Liver (tissue), 8 donors: ENCODE measurements at regions not wholly inside any gene's neighbourhood (a gene's known extent, or its start where the extent isn't known, plus 50 kb on each side); places are given as distances from the start of the nearest gene placed in this dataset.

Experiments used
- DNase-seq: peaks from one replicate; pipeline ENCODE4 v3.0.0-alpha.2; 2017; ENCODE audit warnings: low spot score
- H3K27ac ChIP-seq, 2 donors: one replicate each; pipeline ENCODE4 v1.7.0; 2013; ENCODE audit warnings: inconsistent platforms in 2 of 2, low read length in 2 of 2, control low read depth in 1 of 2, low read depth in 1 of 2, mild to moderate bottlenecking in 1 of 2
- H3K27me3 ChIP-seq, 4 donors: one replicate each; pipeline versions ENCODE4 v1.6.1 to v1.7.0; 2013; ENCODE audit warnings: low read length in 3 of 4, inconsistent platforms in 1 of 4, mild to moderate bottlenecking in 1 of 4, moderate library complexity in 1 of 4; ENCODE audit not compliant: control insufficient read depth in 4 of 4, insufficient read depth in 4 of 4
- H3K36me3 ChIP-seq, 4 donors: one replicate each; pipeline versions ENCODE4 v1.6.1 to v1.7.0; 2013; ENCODE audit warnings: low read length in 3 of 4, mild to moderate bottlenecking in 3 of 4, low read depth in 1 of 4, moderate library complexity in 1 of 4; ENCODE audit not compliant: control insufficient read depth in 4 of 4, insufficient read depth in 3 of 4
- H3K4me1 ChIP-seq, 4 donors: one replicate each; pipeline versions ENCODE4 v1.6.1 to v1.7.0; 2013; ENCODE audit warnings: low read length in 3 of 4, mild to moderate bottlenecking in 3 of 4, moderate library complexity in 1 of 4; ENCODE audit not compliant: control insufficient read depth in 4 of 4, insufficient read depth in 4 of 4
- H3K4me3 ChIP-seq, 3 donors: one replicate each; pipeline versions ENCODE4 v1.6.1 to v1.7.0; 2013; ENCODE audit warnings: low read length in 3 of 3, control low read depth in 1 of 3, low read depth in 1 of 3, mild to moderate bottlenecking in 1 of 3
- H3K9ac ChIP-seq, 2 donors: one replicate each; pipeline ENCODE4 v1.7.0; 2013; ENCODE audit warnings: low read length in 2 of 2, mild to moderate bottlenecking in 2 of 2, moderate library complexity in 2 of 2, control low read depth in 1 of 2, low read depth in 1 of 2
- H3K9me3 ChIP-seq, 4 donors: one replicate each; pipeline versions ENCODE4 v1.6.1 to v1.7.0; 2013; ENCODE audit warnings: low read length in 3 of 4; ENCODE audit not compliant: control insufficient read depth in 4 of 4
- FOXA1 ChIP-seq: IDR thresholded peaks from 2 replicates; pipeline ENCODE4 v1.6.1; 2016; ENCODE audit warnings: antibody characterized with exemption
- GABPA ChIP-seq, 2 donors: IDR thresholded peaks in 1 of 2; conservative IDR thresholded peaks in 1 of 2; 2 replicates each; pipeline ENCODE4 v1.6.1; 2016; ENCODE audit warnings: antibody characterized with exemption in 2 of 2, mild to moderate bottlenecking in 1 of 2, moderate library complexity in 1 of 2
- HNF4G ChIP-seq: IDR thresholded peaks from 2 replicates; pipeline ENCODE4 v1.6.1; 2016; ENCODE audit warnings: antibody characterized with exemption
- JUND ChIP-seq, 2 donors: IDR thresholded peaks; 2 replicates each; pipeline ENCODE4 v1.6.1; 2016; ENCODE audit warnings: antibody characterized with exemption in 2 of 2
- MAX ChIP-seq: IDR thresholded peaks from 2 replicates; pipeline ENCODE4 v1.6.1; 2016; ENCODE audit warnings: antibody characterized with exemption
- NR2F2 ChIP-seq: IDR thresholded peaks from 2 replicates; pipeline ENCODE4 v1.6.1; 2016; ENCODE audit warnings: antibody characterized with exemption
- REST ChIP-seq: IDR thresholded peaks from 2 replicates; pipeline ENCODE4 v1.6.1; 2016; ENCODE audit warnings: antibody characterized with exemption, mild to moderate bottlenecking
- RXRA ChIP-seq, 2 donors: IDR thresholded peaks; 2 replicates each; pipeline ENCODE4 v1.6.1; 2017 to 2018; ENCODE audit warnings: antibody characterized with exemption in 2 of 2, mild to moderate bottlenecking in 1 of 2
- SP1 ChIP-seq: IDR thresholded peaks from 2 replicates; pipeline ENCODE4 v1.6.1; 2018; ENCODE audit warnings: antibody characterized with exemption, mild to moderate bottlenecking
- TAF1 ChIP-seq: conservative IDR thresholded peaks from 2 replicates; pipeline ENCODE4 v1.6.1; 2016; ENCODE audit warnings: antibody characterized with exemption, mild to moderate bottlenecking
- YY1 ChIP-seq: IDR thresholded peaks from 2 replicates; pipeline ENCODE4 v1.6.1; 2016; ENCODE audit warnings: antibody characterized with exemption, mild to moderate bottlenecking
- ZBTB33 ChIP-seq: IDR thresholded peaks from 2 replicates; pipeline ENCODE4 v1.6.1; 2016; ENCODE audit warnings: antibody characterized with exemption
- WGBS: extraction: QIAGEN DNeasy Blood & Tissue Kit; methylation state at CpG from one replicate; pipeline ENCODE4 v1.1.7; 2013; 5-methylcytosine and 5-hydroxymethylcytosine counted together
- TF ChIP-seq, protein P1 (sequence below): IDR thresholded peaks from 2 replicates; pipeline ENCODE4 v1.6.1; 2016; ENCODE audit warnings: antibody characterized with exemption
- TF ChIP-seq, protein P2 (sequence below): fragments of 150-350 bp; IDR thresholded peaks from 2 replicates; pipeline ENCODE4 v1.5.1; 2017; ENCODE audit warnings: improper control_type of control experiment, low read depth, low read length; ENCODE audit not compliant: missing input control
- donor health status: healthy.
- donor health status: healthy.
- donor health status: healthy.
- donor health status: healthy.
- donor health status: healthy.

- DNase-seq: no peak
Measured at GRCh38 chr15:39320355-39320754, 260.5 kb upstream of the THBS1 start.

DNA sequence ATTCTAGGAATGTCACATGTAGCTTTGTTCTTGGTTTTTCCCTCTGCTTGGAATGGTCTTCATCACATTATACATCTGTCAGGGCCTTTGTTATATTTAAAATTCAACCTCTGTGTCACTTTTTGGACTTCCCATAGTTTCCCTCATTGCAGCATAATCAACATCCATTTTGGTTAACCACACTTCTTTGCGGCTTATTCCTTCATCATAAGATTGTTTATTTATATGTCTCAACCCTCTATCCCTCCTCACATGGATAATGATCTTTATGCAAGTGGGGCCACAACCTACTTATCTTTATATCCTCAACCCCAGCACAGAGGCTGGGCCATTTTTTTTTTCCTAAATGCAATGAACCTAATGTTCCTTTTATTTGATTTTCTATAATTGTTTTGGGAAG is 260.0 kb upstream of the THBS1 start:
- H3K9me3 ChIP-seq: peaks cover 0 to 4% (median 3%) of the 10 kb centered on the region in 4 donors
- 97% methylated on average over 1 of the region's 1 CpG for WGBS
- H3K4me3 ChIP-seq: no peak overlapping the region
- peaks cover 0 to 2% (median 0%) of the 10 kb centered on the region in 4 donors for H3K36me3 ChIP-seq
- no peak overlapping the region for H3K9ac ChIP-seq
- H3K27me3 ChIP-seq: no peaks in the 10 kb centered on the region
- H3K27ac ChIP-seq: no peak overlapping the region
- no peak for DNase-seq
- TF ChIP-seq JUND (IDR thresholded peaks at IDR 0.05) (no peak), FOXA1 (no peak), GABPA (IDR thresholded peaks at IDR 0.05 in 1 of 2, conservative IDR thresholded peaks at IDR 0.05 in 1 of 2) (no peak), ZBTB33 (no peak), MAX (no peak), TAF1 (no peak), REST (no peak), RXRA (IDR thresholded peaks at IDR 0.05) (no peak), HNF4G (no peak), YY1 (no peak), SP1 (no peak), NR2F2 (no peak)
- TF ChIP-seq, protein P1, sequence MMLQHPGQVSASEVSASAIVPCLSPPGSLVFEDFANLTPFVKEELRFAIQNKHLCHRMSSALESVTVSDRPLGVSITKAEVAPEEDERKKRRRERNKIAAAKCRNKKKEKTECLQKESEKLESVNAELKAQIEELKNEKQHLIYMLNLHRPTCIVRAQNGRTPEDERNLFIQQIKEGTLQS: no peak
- TF ChIP-seq, protein P2, sequence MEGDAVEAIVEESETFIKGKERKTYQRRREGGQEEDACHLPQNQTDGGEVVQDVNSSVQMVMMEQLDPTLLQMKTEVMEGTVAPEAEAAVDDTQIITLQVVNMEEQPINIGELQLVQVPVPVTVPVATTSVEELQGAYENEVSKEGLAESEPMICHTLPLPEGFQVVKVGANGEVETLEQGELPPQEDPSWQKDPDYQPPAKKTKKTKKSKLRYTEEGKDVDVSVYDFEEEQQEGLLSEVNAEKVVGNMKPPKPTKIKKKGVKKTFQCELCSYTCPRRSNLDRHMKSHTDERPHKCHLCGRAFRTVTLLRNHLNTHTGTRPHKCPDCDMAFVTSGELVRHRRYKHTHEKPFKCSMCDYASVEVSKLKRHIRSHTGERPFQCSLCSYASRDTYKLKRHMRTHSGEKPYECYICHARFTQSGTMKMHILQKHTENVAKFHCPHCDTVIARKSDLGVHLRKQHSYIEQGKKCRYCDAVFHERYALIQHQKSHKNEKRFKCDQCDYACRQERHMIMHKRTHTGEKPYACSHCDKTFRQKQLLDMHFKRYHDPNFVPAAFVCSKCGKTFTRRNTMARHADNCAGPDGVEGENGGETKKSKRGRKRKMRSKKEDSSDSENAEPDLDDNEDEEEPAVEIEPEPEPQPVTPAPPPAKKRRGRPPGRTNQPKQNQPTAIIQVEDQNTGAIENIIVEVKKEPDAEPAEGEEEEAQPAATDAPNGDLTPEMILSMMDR: no peak
- no peaks in the 10 kb centered on the region for H3K4me1 ChIP-seq

More at GRCh38 chr15:39320355-39320754, 260.5 kb upstream of the THBS1 start:
- TF ChIP-seq JUND (IDR thresholded peaks at IDR 0.05) (no peak), YY1 (no peak), ZBTB33 (no peak), FOXA1 (no peak), GABPA (IDR thresholded peaks at IDR 0.05 in 1 of 2, conservative IDR thresholded peaks at IDR 0.05 in 1 of 2) (no peak)
- TF ChIP-seq, protein P1: no peak
- H3K27ac ChIP-seq: no peak overlapping the region
- H3K4me1 ChIP-seq: no peaks in the 10 kb centered on the region
- H3K27me3 ChIP-seq: no peaks in the 10 kb centered on the region
- H3K4me3 ChIP-seq: no peak overlapping the region
- no peak overlapping the region for H3K9ac ChIP-seq
- peaks cover 0 to 2% (median 0%) of the 10 kb centered on the region in 4 donors for H3K36me3 ChIP-seq
- H3K9me3 ChIP-seq: peaks cover 0 to 4% (median 3%) of the 10 kb centered on the region in 4 donors
